ENCODE measurements at regions not wholly inside any gene's neighbourhood (a gene's known extent, or its start where the extent isn't known, plus 50 kb on each side); places are given as distances from the start of the nearest gene placed in this dataset.

DNA sequence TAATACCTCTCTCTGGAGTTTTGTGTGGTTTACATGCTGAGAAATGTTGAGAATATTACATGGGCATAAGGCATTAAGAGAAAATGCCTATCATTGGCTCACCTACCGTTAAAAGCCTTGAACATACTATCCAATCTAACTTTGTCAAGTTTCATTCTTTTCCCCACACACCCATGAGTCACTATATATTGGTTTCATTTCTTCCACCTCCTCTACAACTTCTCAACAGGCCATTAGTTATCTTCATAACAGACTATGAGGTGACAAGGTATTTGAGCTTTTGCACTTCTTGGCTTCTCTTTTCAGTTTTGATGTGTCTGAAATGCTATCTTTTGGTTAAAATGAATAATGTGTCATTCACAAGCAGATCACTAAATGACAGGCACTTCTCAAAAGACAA lies 288.0 kb downstream of the KCNN2 start:
- TF ChIP-seq, protein P1, sequence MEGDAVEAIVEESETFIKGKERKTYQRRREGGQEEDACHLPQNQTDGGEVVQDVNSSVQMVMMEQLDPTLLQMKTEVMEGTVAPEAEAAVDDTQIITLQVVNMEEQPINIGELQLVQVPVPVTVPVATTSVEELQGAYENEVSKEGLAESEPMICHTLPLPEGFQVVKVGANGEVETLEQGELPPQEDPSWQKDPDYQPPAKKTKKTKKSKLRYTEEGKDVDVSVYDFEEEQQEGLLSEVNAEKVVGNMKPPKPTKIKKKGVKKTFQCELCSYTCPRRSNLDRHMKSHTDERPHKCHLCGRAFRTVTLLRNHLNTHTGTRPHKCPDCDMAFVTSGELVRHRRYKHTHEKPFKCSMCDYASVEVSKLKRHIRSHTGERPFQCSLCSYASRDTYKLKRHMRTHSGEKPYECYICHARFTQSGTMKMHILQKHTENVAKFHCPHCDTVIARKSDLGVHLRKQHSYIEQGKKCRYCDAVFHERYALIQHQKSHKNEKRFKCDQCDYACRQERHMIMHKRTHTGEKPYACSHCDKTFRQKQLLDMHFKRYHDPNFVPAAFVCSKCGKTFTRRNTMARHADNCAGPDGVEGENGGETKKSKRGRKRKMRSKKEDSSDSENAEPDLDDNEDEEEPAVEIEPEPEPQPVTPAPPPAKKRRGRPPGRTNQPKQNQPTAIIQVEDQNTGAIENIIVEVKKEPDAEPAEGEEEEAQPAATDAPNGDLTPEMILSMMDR (optimal IDR thresholded peaks at IDR 0.05 in 1 of 3, IDR thresholded peaks at IDR 0.05 in 1 of 3, conservative IDR thresholded peaks at IDR 0.05 in 1 of 3; ENCODE audit: extremely low read depth in 1 of 3, insufficient read depth in 2 of 3, low read length in 3 of 3) = no peak
- TF ChIP-seq EZH2 (IDR thresholded peaks at IDR 0.05; ENCODE audit: low read length) = no peak
